Adrenal gland (tissue), 5 donors: ENCODE measurements at regions not wholly inside any gene's neighbourhood (a gene's known extent, or its start where the extent isn't known, plus 50 kb on each side); places are given as distances from the start of the nearest gene placed in this dataset.

ENCODE experiments used
- CTCF ChIP-seq, 6 experiments: fragments of 450-650 bp in 4 of 6; fragments of 200-600 bp in 2 of 6; sonication (generic) in 1 of 6; IDR thresholded peaks; 1 replicate in 5 of 6; 2 replicates in 1 of 6; pipeline versions ENCODE4 v1.5.1 to v1.8.0; 2016 to 2021; ENCODE audit warnings: antibody characterized with exemption in 6 of 6, mild to moderate bottlenecking in 2 of 6, moderate library complexity in 1 of 6
- POLR2A ChIP-seq, 2 donors: fragments of 450-650 bp; IDR thresholded peaks; one replicate each; pipeline ENCODE4 v1.6.1; 2017; ENCODE audit warnings: antibody characterized with exemption in 2 of 2, mild to moderate bottlenecking in 2 of 2, moderate library complexity in 1 of 2
- donor health status: DM: no; HTN: no; CAD: no.

- TF ChIP-seq CTCF (IDR thresholded peaks at IDR 0.05) (no peak), POLR2A (IDR thresholded peaks at IDR 0.05) (no peak)
Observed at GRCh38 chr13:92947770-92948434, 278.7 kb upstream of the GPC6 start.
